ENCODE measurements at regions not wholly inside any gene's neighbourhood (a gene's known extent, or its start where the extent isn't known, plus 50 kb on each side); places are given as distances from the start of the nearest gene placed in this dataset.

DNA sequence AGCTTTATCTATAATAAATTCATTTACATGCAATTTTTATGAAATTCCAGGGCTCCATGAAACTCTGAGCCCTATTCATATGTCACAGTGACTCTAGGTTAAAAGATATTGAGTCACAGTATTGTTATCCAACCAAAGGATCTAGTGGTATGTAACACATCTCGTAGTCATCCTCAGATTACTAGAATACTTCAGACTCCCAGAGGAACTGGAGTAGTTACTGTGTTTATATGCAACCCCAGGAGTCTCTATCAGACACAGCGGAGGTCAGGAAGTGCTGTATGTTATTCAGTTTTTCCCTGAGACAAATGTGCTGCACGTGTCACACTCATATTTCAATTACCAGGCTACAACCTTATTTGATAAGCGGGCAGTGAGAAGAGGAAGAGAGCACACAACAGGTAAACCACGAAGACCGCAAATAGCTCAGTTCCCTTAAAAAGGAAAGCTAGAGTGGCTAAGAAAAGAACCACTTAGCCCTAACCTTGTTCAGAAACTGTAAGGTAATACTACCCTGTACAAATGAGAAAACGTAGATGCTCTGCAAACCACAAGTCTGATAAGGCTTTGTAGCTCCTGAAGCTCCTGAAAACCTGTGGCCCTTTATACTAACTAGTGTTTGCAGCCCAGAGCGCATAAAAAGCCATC is 114.0 kb upstream of the CNTNAP2 start:
- H2AK5ac ChIP-seq (ENCODE audit: low read depth, low read length) = no peak overlapping the region
- ChIA-PET CTCF (no interaction called here), POLR2A (ENCODE audit: unreplicated experiment) (no interaction called here)
- no peaks in the 10 kb centered on the region for H4K20me1 ChIP-seq (ENCODE audit: insufficient read depth, low read length)
- H3K27me3 ChIP-seq (ENCODE audit: control insufficient read depth, insufficient read depth, low read length) = no peaks in the 10 kb centered on the region
- no peak overlapping the region for H4K8ac ChIP-seq (ENCODE audit: low read depth in 2 of 2, low read length in 2 of 2)
- peaks cover 2% of the 10 kb centered on the region for H3K9me3 ChIP-seq (ENCODE audit: control insufficient read depth, insufficient read depth, low read length)
- no peak overlapping the region for H3K14ac ChIP-seq (replicated peaks; ENCODE audit: low read depth, low read length)
- H3K27ac ChIP-seq (ENCODE audit: insufficient read depth, low read length) = no peak overlapping the region
- no peaks in the 10 kb centered on the region for H3K79me1 ChIP-seq (ENCODE audit: low read depth in 1 of 2, low read length in 2 of 2)
- DNase-seq (no peak), ATAC-seq (ENCODE audit: low read depth) (no peak)
- intact Hi-C loops (cut with micrococcal nuclease) = no loop called here
- no peak overlapping the region for H3K4me3 ChIP-seq (ENCODE audit: insufficient read depth, low read depth, low read length)
- BruUV-seq (replicated peaks) = no TSS peak
- no peak overlapping the region for H2BK120ac ChIP-seq (ENCODE audit: low read depth, low read length)
- H2AFZ ChIP-seq (replicated peaks; ENCODE audit: low read length, poor library complexity) = no peak overlapping the region
- no peak overlapping the region for H2BK15ac ChIP-seq (ENCODE audit: low read depth, low read length)
- no peak overlapping the region for H3K4me2 ChIP-seq (ENCODE audit: low read depth, low read length)
- H3K23ac ChIP-seq (ENCODE audit: low read depth, low read length) = no peak overlapping the region
- WGBS, 2 experiments (ENCODE audit: extremely low coverage in 2 of 2, insufficient read length in 1 of 2) = 28% methylated on average over 2 of the region's 8 CpGs; no CpG with 5 or more reads in 1 of the 2 experiments
- TF ChIP-seq RCOR1 (IDR thresholded peaks at IDR 0.05; ENCODE audit: insufficient replicate concordance, low read length) (no peak), FOS (IDR thresholded peaks at IDR 0.05; ENCODE audit: low read depth, low read length) (no peak), NFE2L2 (IDR thresholded peaks at IDR 0.05; ENCODE audit: low read depth, low read length) (no peak), CHD1 (IDR thresholded peaks at IDR 0.05; ENCODE audit: low read depth, low read length) (no peak), MAZ (IDR thresholded peaks at IDR 0.05; ENCODE audit: borderline replicate concordance, low read depth, low read length) (no peak), SMC3 (IDR thresholded peaks at IDR 0.05; ENCODE audit: low read depth, low read length) (no peak)
- TF ChIP-seq, protein P1, sequence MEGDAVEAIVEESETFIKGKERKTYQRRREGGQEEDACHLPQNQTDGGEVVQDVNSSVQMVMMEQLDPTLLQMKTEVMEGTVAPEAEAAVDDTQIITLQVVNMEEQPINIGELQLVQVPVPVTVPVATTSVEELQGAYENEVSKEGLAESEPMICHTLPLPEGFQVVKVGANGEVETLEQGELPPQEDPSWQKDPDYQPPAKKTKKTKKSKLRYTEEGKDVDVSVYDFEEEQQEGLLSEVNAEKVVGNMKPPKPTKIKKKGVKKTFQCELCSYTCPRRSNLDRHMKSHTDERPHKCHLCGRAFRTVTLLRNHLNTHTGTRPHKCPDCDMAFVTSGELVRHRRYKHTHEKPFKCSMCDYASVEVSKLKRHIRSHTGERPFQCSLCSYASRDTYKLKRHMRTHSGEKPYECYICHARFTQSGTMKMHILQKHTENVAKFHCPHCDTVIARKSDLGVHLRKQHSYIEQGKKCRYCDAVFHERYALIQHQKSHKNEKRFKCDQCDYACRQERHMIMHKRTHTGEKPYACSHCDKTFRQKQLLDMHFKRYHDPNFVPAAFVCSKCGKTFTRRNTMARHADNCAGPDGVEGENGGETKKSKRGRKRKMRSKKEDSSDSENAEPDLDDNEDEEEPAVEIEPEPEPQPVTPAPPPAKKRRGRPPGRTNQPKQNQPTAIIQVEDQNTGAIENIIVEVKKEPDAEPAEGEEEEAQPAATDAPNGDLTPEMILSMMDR (conservative IDR thresholded peaks at IDR 0.05; ENCODE audit: low read depth, low read length) = no peak
- H4K5ac ChIP-seq (ENCODE audit: low read depth, low read length) = no peak overlapping the region
- H3K56ac ChIP-seq (ENCODE audit: extremely low read depth, insufficient read depth, low read length) = no peak overlapping the region
- no peak overlapping the region for H4K91ac ChIP-seq (ENCODE audit: insufficient read depth, low read depth, low read length)
- no peaks in the 10 kb centered on the region for H3K9me1 ChIP-seq (ENCODE audit: insufficient read depth, low read length)
- H3K36me3 ChIP-seq (ENCODE audit: control insufficient read depth, insufficient read depth, low read length) = no peaks in the 10 kb centered on the region
- no peak overlapping the region for H2AK9ac ChIP-seq (replicated peaks; ENCODE audit: low read depth, low read length, poor library complexity)
- H2BK5ac ChIP-seq (ENCODE audit: low read depth, low read length, poor library complexity, severe bottlenecking) = no peak overlapping the region
- dilution Hi-C loops (cut with HindIII; ENCODE audit: low sequenced_read_pairs, unreplicated experiment) = no loop called here
- H3K9ac ChIP-seq (ENCODE audit: low read depth, low read length) = no peak overlapping the region
- in situ Hi-C loops (cut with MboI; ENCODE audit: low sequenced_read_pairs) = no loop called here
- no peak overlapping the region for H2BK20ac ChIP-seq (ENCODE audit: low read depth, low read length)
- no peaks in the 10 kb centered on the region for H3K4me1 ChIP-seq (ENCODE audit: control insufficient read depth, insufficient read depth, low read length)
- no peak overlapping the region for H3K4ac ChIP-seq (ENCODE audit: low read depth, low read length)
- H3K18ac ChIP-seq (ENCODE audit: low read depth, low read length) = no peak overlapping the region

Measured in IMR-90 (cell line).